BLaER1 treated with 17β-estradiol and CSF1 and Interleukin-3, amounts not matched to agents 10 nM and 100 nM (cell line): ENCODE measurements at regions not wholly inside any gene's neighbourhood (a gene's known extent, or its start where the extent isn't known, plus 50 kb on each side); places are given as distances from the start of the nearest gene placed in this dataset.
A peak's percentile ranks its signal among the peaks of the same experiment; 100 is the strongest.

Experiments used
- H3K27ac ChIP-seq, 11 experiments: shearing (Covaris generic); formaldehyde crosslinking; 2 replicates each; pipeline ENCODE4 v1.8.1; 2022
- H3K27me3 ChIP-seq, 11 experiments: shearing (Covaris generic); formaldehyde crosslinking; 2 replicates each; pipeline ENCODE4 v1.8.1; 2022
- H3K36me3 ChIP-seq, 11 experiments: shearing (Covaris generic); formaldehyde crosslinking; 2 replicates each; pipeline ENCODE4 v1.8.1; 2022
- H3K4me1 ChIP-seq, 10 experiments: shearing (Covaris generic); formaldehyde crosslinking; 2 replicates each; pipeline ENCODE4 v1.8.1; 2022
- H3K4me2 ChIP-seq, 11 experiments: shearing (Covaris generic); formaldehyde crosslinking; 2 replicates each; pipeline ENCODE4 v1.8.1; 2022
- H3K4me3 ChIP-seq, 10 experiments: shearing (Covaris generic); formaldehyde crosslinking; 2 replicates each; pipeline ENCODE4 v1.8.1; 2022
- H3K9ac ChIP-seq, 11 experiments: shearing (Covaris generic); formaldehyde crosslinking; 2 replicates each; pipeline ENCODE4 v1.8.1; 2022
- H3K9me3 ChIP-seq, 11 experiments: shearing (Covaris generic); formaldehyde crosslinking; replicated peaks in 1 of 11; 2 replicates each; pipeline ENCODE4 v1.8.1; 2022
- H4K20me1 ChIP-seq, 11 experiments: shearing (Covaris generic); formaldehyde crosslinking; 2 replicates each; pipeline ENCODE4 v1.8.1; 2022
- Cebpa-rat ChIP-seq, 11 experiments: shearing (Covaris generic); IDR thresholded peaks; 2 replicates each; pipeline ENCODE4 v1.8.1; 2022

DNA sequence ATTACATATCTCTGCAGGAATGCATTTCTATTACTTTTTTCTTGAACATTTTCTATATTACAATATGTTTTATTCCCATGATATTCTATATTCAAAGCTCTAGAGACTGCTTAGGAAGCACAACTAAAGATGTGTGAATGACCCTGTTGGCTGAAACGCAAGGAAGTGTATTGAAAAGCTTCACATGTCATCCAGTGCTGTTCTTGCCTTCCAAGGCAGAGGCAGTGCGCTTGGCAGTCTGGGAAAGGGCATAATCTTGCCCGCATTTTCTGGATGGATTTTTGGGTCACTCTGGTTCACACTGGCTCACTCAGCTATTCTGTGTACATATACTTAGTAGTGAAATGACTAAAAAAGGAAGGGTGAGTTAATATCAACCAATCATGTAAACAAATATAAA is 262.4 kb downstream of the PTPRC start:
- Histone ChIP-seq H3K27me3 (no peaks in the 10 kb centered on the region), H3K4me3 (no peak overlapping the region), H3K27ac (no peak overlapping the region), H4K20me1 (peaks cover 0 to 44% (median 0%) of the 10 kb centered on the region in 11 experiments; a peak in 4 of 22 replicates), H3K4me2 (no peak overlapping the region), H3K9me3 (peaks cover 0 to 3% (median 0%) of the 10 kb centered on the region in 11 experiments; a peak in 1 of 22 replicates), H3K36me3 (peaks cover 28 to 96% (median 66%) of the 10 kb centered on the region in 11 experiments), H3K9ac (no peak overlapping the region), H3K4me1 (peaks cover 9 to 37% (median 22%) of the 10 kb centered on the region in 10 experiments; a peak in 17 of 20 replicates)
- no peak for TF ChIP-seq Cebpa-rat (IDR thresholded peaks at IDR 0.05)

DNA sequence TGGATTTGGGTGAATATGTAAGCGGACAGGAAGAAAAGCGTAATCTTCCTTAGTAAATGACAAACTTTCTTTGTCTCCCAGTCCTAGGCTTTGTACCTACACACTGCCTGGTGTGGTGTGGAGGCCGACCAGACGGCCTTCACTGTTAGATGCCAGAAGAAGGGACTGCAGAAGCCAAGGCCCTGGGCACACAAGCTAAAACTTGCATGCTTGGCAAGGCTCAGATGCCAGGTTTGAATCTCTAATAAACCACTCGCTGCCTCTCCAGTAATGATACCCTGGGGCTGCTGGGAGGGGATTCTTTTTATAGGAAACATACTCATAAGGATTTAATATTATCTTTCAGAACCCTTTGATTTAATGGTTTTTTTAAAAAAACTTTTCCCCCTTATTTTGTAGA is 263.8 kb downstream of the PTPRC start:
- peaks cover 9 to 45% (median 22%) of the 10 kb centered on the region in 10 experiments; a peak in 17 of 20 replicates for H3K4me1 ChIP-seq
- peaks cover 0 to 54% (median 0%) of the 10 kb centered on the region in 11 experiments; a peak in 5 of 22 replicates for H4K20me1 ChIP-seq
- H3K27ac ChIP-seq: peak overlapping the region in 4 of 11 experiments; percentile 22 to 52 (median 28); a peak in 6 of 22 replicates
- no peak for TF ChIP-seq Cebpa-rat (IDR thresholded peaks at IDR 0.05)
- no peak overlapping the region for H3K4me2 ChIP-seq
- H3K36me3 ChIP-seq: peaks cover 29 to 96% (median 66%) of the 10 kb centered on the region in 11 experiments
- H3K4me3 ChIP-seq: no peak overlapping the region
- no peak overlapping the region for H3K9ac ChIP-seq
- peaks cover 0 to 3% (median 0%) of the 10 kb centered on the region in 11 experiments; a peak in 1 of 22 replicates for H3K9me3 ChIP-seq
- H3K27me3 ChIP-seq: no peaks in the 10 kb centered on the region

DNA sequence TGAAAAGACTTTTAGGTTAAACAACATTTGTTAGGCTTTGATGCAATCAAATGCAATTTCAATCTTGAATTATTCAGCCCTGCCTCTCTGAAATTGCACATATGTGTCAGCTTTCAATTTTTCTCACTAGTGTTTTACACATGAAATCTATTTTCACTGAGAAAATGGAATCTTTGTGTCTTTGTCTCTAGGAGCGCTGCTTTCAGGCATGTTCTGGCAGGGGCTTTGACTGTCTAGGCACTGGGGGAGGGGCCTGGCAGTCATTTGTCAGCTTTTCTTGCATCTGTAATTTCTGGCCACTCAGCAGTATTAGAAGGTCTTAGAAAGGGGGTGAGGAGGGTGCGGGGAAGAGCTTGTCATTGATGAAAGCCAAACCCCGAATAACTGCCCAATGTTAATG is 264.4 kb downstream of the PTPRC start:
- H3K27me3 ChIP-seq: no peaks in the 10 kb centered on the region
- no peak overlapping the region for H3K4me3 ChIP-seq
- no peak for TF ChIP-seq Cebpa-rat (IDR thresholded peaks at IDR 0.05)
- peak overlapping the region in 4 of 11 experiments; percentile 0 to 68 (median 31); a peak in 5 of 22 replicates for H3K4me2 ChIP-seq
- peaks cover 0 to 3% (median 0%) of the 10 kb centered on the region in 11 experiments; a peak in 1 of 22 replicates for H3K9me3 ChIP-seq
- H3K27ac ChIP-seq: peak overlapping the region in 5 of 11 experiments; percentile 22 to 52 (median 33); a peak in 4 of 22 replicates
- peaks cover 9 to 47% (median 22%) of the 10 kb centered on the region in 10 experiments; a peak in 17 of 20 replicates for H3K4me1 ChIP-seq
- H4K20me1 ChIP-seq: peaks cover 0 to 59% (median 0%) of the 10 kb centered on the region in 11 experiments; a peak in 5 of 22 replicates
- H3K36me3 ChIP-seq: peaks cover 28 to 94% (median 63%) of the 10 kb centered on the region in 11 experiments
- no peak overlapping the region for H3K9ac ChIP-seq

DNA sequence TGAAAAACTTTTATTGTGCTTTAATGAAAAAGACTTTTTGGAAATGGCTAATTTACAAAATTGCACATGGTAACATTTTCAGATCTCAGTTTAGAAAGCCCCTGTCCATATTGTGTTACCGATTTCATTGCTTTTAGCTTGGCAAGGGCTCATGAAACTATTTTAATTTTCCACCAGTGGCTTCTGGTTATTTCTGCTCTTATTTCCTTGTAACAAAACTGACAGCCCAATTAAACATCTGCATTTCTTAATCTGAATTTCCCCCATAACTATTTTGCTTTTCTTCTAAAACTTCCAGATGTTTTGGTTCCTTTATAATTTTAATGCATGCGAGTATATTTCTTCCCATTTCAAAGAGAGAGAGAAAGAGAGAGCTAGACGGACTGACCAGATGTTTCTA is 264.8 kb downstream of the PTPRC start:
- Histone ChIP-seq H4K20me1 (peaks cover 0 to 62% (median 0%) of the 10 kb centered on the region in 11 experiments; a peak in 5 of 22 replicates), H3K4me3 (no peak overlapping the region), H3K27ac (peak overlapping the region in 5 of 11 experiments; percentile 2 to 52 (median 39); a peak in 5 of 22 replicates), H3K4me2 (peak overlapping the region in 5 of 11 experiments; percentile 0 to 68 (median 35); a peak in 6 of 22 replicates), H3K27me3 (no peaks in the 10 kb centered on the region), H3K36me3 (peaks cover 24 to 92% (median 59%) of the 10 kb centered on the region in 11 experiments), H3K9me3 (peaks cover 0 to 3% (median 0%) of the 10 kb centered on the region in 11 experiments; a peak in 1 of 22 replicates), H3K9ac (no peak overlapping the region), H3K4me1 (peaks cover 9 to 47% (median 22%) of the 10 kb centered on the region in 10 experiments; a peak in 17 of 20 replicates)
- no peak for TF ChIP-seq Cebpa-rat (IDR thresholded peaks at IDR 0.05)

DNA sequence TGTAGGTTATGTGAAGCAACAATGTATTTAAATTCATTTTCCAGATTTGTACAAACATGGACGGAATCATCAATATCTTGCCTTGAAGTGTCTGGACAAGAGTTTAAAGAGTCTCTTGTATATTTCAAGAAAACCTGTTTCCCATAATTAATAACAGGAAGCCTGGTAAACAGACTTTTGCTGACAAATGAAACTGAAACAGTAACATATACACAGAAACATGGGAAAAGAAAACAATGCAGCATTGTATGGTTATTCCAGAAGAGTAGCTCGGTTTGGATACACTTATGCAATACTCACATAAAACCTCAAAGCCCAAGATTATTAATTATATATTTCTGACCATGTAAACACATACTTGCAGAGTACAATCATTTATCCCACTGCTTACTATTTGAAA is 265.5 kb downstream of the PTPRC start:
- Histone ChIP-seq H3K9me3 (peaks cover 0 to 3% (median 0%) of the 10 kb centered on the region in 11 experiments; a peak in 1 of 22 replicates), H3K4me2 (peak overlapping the region in 7 of 11 experiments; percentile 13 to 68 (median 34); a peak in 12 of 22 replicates), H4K20me1 (peaks cover 0 to 65% (median 0%) of the 10 kb centered on the region in 11 experiments; a peak in 5 of 22 replicates), H3K36me3 (peaks cover 17 to 89% (median 52%) of the 10 kb centered on the region in 11 experiments), H3K4me3 (0 out of 20 replicates have a peak overlapping the region, but pooled peaks of 1 of the 10 experiments have one; percentile 13), H3K9ac (no peak overlapping the region; a peak in 1 of 22 replicates), H3K4me1 (peaks cover 9 to 50% (median 22%) of the 10 kb centered on the region in 10 experiments; a peak in 17 of 20 replicates), H3K27me3 (no peaks in the 10 kb centered on the region), H3K27ac (peak overlapping the region in 7 of 11 experiments; percentile 2 to 40 (median 12); a peak in 6 of 22 replicates)
- TF ChIP-seq Cebpa-rat (IDR thresholded peaks at IDR 0.05): no peak

DNA sequence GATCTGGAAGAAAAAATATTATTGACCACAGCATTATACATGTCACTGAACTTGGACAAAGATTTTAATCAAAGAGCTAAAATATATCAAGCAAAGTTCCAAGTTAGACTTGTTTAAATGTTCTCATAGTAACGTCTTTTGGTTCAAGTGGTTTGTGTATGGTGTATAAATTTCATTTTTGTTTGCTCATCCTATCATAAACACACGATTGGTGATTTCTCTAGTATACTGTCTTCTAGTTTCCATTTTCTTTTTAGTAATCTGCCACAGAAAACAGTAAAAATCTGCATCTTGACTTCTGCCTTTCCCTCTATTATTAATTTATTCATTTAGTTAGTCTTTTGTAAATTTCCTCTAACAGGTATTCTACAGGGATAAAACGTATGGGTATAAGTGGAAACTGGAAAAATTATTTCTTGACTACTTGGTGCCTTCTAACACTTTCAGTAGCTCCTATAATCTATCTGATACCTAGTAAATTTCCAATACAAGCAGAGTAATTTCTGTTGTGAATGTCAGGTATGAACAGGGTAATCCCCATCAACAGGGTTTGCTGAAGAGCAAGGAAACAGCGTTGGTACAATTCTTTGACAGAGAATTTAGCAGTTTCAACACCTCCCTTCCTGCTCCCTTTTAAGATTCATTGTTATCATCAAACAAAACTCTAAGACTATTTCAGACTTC is 268.0 kb downstream of the PTPRC start:
- Histone ChIP-seq H3K4me1 (peaks cover 9 to 63% (median 22%) of the 10 kb centered on the region in 10 experiments; a peak in 17 of 20 replicates), H4K20me1 (peaks cover 0 to 72% (median 0%) of the 10 kb centered on the region in 11 experiments; a peak in 7 of 22 replicates), H3K9me3 (peaks cover 4 to 10% (median 9%) of the 10 kb centered on the region in 11 experiments; a peak in 15 of 22 replicates), H3K9ac (no peak overlapping the region), H3K36me3 (peaks cover 6 to 86% (median 41%) of the 10 kb centered on the region in 11 experiments; a peak in 20 of 22 replicates), H3K27me3 (no peaks in the 10 kb centered on the region), H3K27ac (peak overlapping the region in 2 of 11 experiments; percentile 20 to 23; a peak in 1 of 22 replicates), H3K4me3 (no peak overlapping the region), H3K4me2 (peak overlapping the region in 2 of 11 experiments; percentile 3 to 13; a peak in 2 of 22 replicates)
- TF ChIP-seq Cebpa-rat (IDR thresholded peaks at IDR 0.05): no peak

DNA sequence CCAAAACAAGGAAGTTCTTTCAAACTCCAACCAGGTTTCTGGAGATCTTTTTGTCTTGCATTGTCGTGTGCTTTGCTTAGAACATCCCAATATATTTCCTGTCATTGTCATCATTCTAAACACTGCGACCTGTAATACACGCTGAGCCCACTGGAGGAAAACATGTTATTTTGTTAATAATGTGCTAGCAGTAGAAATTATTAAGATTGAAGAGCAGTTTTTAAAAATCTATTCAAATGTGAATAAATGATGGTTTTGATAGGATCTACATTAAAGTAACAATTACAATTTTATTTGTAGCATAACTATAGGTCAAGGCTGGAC is 268.5 kb downstream of the PTPRC start:
- peaks cover 0 to 75% (median 0%) of the 10 kb centered on the region in 11 experiments; a peak in 7 of 22 replicates for H4K20me1 ChIP-seq

DNA sequence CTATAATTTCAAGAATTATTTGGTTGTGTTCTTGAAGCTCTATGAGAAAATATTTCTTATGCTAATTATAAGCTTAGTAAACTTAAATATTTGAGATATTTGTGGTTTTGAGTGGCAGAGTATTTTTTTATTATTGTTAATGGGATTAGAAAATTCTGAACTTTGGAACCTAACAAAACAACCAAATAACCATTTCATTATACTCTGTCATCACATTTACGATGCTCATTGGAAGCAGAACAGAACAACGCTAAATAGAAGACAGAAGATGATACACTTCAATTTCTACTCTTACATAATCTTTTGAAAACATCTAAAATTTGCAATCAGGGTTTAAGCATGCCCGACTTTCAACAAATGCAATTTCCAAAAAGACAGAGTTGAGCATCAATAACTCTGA is 270.2 kb downstream of the PTPRC start:
- Histone ChIP-seq H3K4me3 (no peak overlapping the region), H4K20me1 (peaks cover 0 to 73% (median 0%) of the 10 kb centered on the region in 11 experiments; a peak in 7 of 22 replicates), H3K9me3 (peaks cover 7 to 22% (median 14%) of the 10 kb centered on the region in 11 experiments; a peak in 15 of 22 replicates), H3K9ac (no peak overlapping the region), H3K27me3 (no peaks in the 10 kb centered on the region), H3K4me2 (no peak overlapping the region), H3K36me3 (peaks cover 6 to 84% (median 60%) of the 10 kb centered on the region in 11 experiments), H3K4me1 (peaks cover 5 to 57% (median 14%) of the 10 kb centered on the region in 10 experiments; a peak in 17 of 20 replicates), H3K27ac (no peak overlapping the region)
- TF ChIP-seq Cebpa-rat (IDR thresholded peaks at IDR 0.05): no peak

More for the DNA sequence above, 268.5 kb downstream of the PTPRC start:
- Histone ChIP-seq H3K4me2 (peak overlapping the region in 2 of 11 experiments; percentile 3 to 13; a peak in 2 of 22 replicates), H3K9me3 (peaks cover 7 to 14% (median 11%) of the 10 kb centered on the region in 11 experiments; a peak in 15 of 22 replicates), H3K36me3 (peaks cover 6 to 86% (median 46%) of the 10 kb centered on the region in 11 experiments; a peak in 20 of 22 replicates), H3K4me1 (peaks cover 9 to 62% (median 22%) of the 10 kb centered on the region in 10 experiments; a peak in 17 of 20 replicates), H3K27ac (0 out of 22 replicates have a peak overlapping the region, but pooled peaks of 1 of the 11 experiments have one; percentile 20), H3K4me3 (no peak overlapping the region), H3K9ac (no peak overlapping the region), H3K27me3 (no peaks in the 10 kb centered on the region)
- TF ChIP-seq Cebpa-rat (IDR thresholded peaks at IDR 0.05): no peak
